Activated CD8-positive, alpha-beta T cell treated with anti-CD3 and anti-CD28 coated beads for 36 hours (primary cell): ENCODE measurements at regions not wholly inside any gene's neighbourhood (a gene's known extent, or its start where the extent isn't known, plus 50 kb on each side); places are given as distances from the start of the nearest gene placed in this dataset.

Experiments
- ATAC-seq: fragments of 200-7000 bp; cut with Tn5 transposase; one replicate; pipeline ENCODE4 v1.10.0; 2021; ENCODE audit warnings: mild to moderate bottlenecking, moderate library complexity
- CTCF ChIA-PET: fragments of 350-600 bp; sonication (Branson Sonifier 250); formaldehyde crosslinking; loops from one replicate; lab custom pipeline; 2021; ENCODE audit warnings: antibody characterized with exemption; lab: Charles Lee
- POLR2A ChIA-PET: fragments of 350-600 bp; sonication (Branson Sonifier 250); formaldehyde crosslinking; loops from one replicate; lab custom pipeline; 2021; ENCODE audit warnings: antibody characterized with exemption; lab: Charles Lee
- DNase-seq: peaks from one replicate; pipeline ENCODE4 v3.0.0-alpha.2; 2020
- H3K27ac Mint-ChIP-seq: one replicate; pipeline ENCODE4 v1.8.0; 2021; ENCODE audit warnings: mild to moderate bottlenecking, mixed read lengths
- H3K27me3 Mint-ChIP-seq: one replicate; pipeline ENCODE4 v1.8.0; 2021; ENCODE audit warnings: mixed read lengths
- H3K36me3 Mint-ChIP-seq: one replicate; pipeline ENCODE4 v1.8.0; 2021; ENCODE audit warnings: low read depth, mixed read lengths
- H3K4me1 Mint-ChIP-seq: one replicate; pipeline ENCODE4 v1.8.0; 2021; ENCODE audit warnings: low read depth, mixed read lengths
- H3K4me3 Mint-ChIP-seq: one replicate; pipeline ENCODE4 v1.8.0; 2021; ENCODE audit warnings: mild to moderate bottlenecking, moderate library complexity, mixed read lengths
- H3K9me3 Mint-ChIP-seq: one replicate; pipeline ENCODE4 v1.8.0; 2021; ENCODE audit warnings: mixed read lengths
- intact Hi-C: fragments of 100-400 bp; cut with micrococcal nuclease; formaldehyde crosslinking; loops from one replicate; pipeline ENCODE4 v1.10.0; 2022
- TF ChIP-seq, protein P1 (sequence below): fragments of 200-600 bp; IDR thresholded peaks from one replicate; pipeline ENCODE4 v1.8.0; 2022; ENCODE audit warnings: antibody characterized with exemption, mild to moderate bottlenecking

DNA sequence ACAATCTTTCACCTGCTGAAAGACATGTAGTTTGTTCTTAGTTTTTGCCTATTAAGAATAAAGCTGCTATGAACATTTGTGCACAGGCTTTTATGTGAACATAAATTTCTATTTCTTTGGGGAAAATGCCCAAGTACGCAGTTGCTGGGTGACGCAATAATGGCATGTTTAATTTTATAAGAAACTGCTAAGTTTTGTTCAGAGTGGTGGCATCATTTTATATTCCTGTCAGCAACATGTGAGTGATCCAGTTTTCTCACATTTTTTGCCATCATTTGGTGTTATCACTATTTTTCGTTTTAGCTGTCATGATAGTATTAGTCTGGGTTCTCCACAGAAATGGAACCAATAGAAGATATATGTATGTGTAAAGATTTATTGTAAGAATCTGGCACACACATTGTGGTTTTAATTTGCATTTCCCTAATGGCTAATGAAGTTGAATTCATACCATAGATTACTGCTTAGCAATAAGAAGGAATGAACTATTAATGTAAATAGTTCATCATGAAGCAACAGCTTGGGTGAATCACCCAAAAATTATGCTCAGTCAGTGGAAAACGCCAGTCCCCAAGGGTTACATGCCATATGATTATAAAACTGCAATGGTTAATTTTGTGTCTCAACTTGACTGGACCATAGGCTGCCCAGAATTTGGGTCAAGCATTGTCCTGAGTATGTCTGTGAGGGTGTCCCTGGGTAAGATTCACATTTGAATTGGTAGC, 358.6 kb downstream of the MSX2 start:
- TF ChIP-seq, protein P1, sequence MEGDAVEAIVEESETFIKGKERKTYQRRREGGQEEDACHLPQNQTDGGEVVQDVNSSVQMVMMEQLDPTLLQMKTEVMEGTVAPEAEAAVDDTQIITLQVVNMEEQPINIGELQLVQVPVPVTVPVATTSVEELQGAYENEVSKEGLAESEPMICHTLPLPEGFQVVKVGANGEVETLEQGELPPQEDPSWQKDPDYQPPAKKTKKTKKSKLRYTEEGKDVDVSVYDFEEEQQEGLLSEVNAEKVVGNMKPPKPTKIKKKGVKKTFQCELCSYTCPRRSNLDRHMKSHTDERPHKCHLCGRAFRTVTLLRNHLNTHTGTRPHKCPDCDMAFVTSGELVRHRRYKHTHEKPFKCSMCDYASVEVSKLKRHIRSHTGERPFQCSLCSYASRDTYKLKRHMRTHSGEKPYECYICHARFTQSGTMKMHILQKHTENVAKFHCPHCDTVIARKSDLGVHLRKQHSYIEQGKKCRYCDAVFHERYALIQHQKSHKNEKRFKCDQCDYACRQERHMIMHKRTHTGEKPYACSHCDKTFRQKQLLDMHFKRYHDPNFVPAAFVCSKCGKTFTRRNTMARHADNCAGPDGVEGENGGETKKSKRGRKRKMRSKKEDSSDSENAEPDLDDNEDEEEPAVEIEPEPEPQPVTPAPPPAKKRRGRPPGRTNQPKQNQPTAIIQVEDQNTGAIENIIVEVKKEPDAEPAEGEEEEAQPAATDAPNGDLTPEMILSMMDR: no peak
- ChIA-PET CTCF (no interaction called here), POLR2A (interaction anchor here (0.7 kb wide), 1 partner anchor 44 kb away, joined by 3 read pairs; no protein-coding TSS in a partner anchor)
- peaks cover 9% of the 10 kb centered on the region for H3K27me3 Mint-ChIP-seq
- no peaks in the 10 kb centered on the region for H3K4me1 Mint-ChIP-seq
- no peaks in the 10 kb centered on the region for H3K36me3 Mint-ChIP-seq
- DNase-seq (no peak), ATAC-seq (no peak)
- no peaks in the 10 kb centered on the region for H3K9me3 Mint-ChIP-seq
- H3K4me3 Mint-ChIP-seq: no peak overlapping the region
- H3K27ac Mint-ChIP-seq: no peak overlapping the region
- intact Hi-C loops: no loop called here

DNA sequence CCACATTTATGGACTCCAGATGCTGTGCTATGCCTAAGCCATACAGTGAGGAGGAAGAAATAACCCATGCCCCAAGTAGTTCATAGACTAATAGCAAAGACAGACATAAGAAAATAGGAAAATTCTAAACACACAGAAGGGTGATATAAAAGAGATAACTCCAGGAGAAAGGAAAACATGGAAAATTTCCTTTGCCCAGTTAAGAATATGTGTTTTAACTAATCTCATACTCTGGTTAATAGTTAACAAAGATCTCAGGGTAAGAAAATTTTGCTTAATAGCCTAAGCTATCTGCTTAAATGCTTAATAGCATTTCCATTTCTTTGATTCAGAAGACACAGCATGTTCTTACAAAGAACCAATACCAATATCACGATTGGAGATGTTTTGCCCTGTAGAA, 358.0 kb downstream of the MSX2 start:
- Mint-ChIP-seq H3K27ac (no peak overlapping the region), H3K9me3 (no peaks in the 10 kb centered on the region), H3K27me3 (peaks cover 9% of the 10 kb centered on the region), H3K4me3 (no peak overlapping the region), H3K36me3 (no peaks in the 10 kb centered on the region), H3K4me1 (no peaks in the 10 kb centered on the region)
- TF ChIP-seq, protein P1: no peak
- ATAC-seq (no peak), DNase-seq (no peak)
- intact Hi-C loops: no loop called here
- ChIA-PET CTCF (no interaction called here), POLR2A (interaction anchor here (0.7 kb wide), 1 partner anchor 45 kb away, joined by 3 read pairs; no protein-coding TSS in a partner anchor)

DNA sequence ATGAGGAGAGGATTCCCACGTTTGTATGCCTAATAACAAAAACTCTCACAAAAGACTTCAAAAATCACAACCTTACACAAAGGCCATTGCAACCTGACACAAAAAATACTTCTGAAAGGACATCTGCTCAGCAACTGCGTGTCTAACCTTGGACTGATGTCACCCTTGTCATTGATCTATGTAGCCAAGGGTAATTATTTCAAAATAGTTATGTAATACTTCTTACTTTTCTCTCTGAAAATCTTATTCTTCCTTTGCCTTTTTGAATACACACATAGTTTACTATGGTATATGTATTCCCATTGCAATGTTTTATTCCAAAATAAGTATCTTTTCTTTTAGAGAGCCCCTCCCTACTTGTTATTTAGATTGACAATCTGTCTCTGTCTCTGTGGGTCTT, 355.3 kb downstream of the MSX2 start:
- H3K36me3 Mint-ChIP-seq: no peaks in the 10 kb centered on the region
- no peak for ATAC-seq
- POLR2A ChIA-PET: no interaction called here
- intact Hi-C loops: no loop called here
- no peaks in the 10 kb centered on the region for H3K4me1 Mint-ChIP-seq
- CTCF ChIA-PET: no interaction called here
- peaks cover 12% of the 10 kb centered on the region for H3K27me3 Mint-ChIP-seq
- no peak overlapping the region for H3K27ac Mint-ChIP-seq
- no peak for DNase-seq
- H3K9me3 Mint-ChIP-seq: no peaks in the 10 kb centered on the region
- no peak overlapping the region for H3K4me3 Mint-ChIP-seq
- TF ChIP-seq, protein P1: no peak

DNA sequence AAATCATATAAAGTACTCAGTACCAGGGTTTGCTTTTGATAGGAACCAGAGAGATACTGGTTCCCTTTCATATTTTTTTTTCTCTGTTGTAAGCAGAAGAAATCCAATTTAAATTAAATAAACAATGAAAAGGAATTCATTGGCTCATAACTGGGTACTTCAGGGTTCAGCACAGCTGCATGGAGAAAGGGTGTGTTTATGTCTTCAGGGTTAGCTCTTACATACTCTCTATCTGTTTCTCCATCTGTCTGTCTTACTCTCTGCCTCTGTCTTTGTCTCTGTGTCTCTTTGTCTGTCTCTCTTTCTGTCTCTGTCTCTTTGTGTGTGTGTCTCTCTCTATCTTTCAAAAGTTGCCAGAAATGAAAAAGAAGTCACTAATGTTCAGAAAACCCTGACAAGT, 345.9 kb downstream of the MSX2 start:
- Mint-ChIP-seq H3K4me1 (no peaks in the 10 kb centered on the region), H3K27ac (no peak overlapping the region), H3K9me3 (no peaks in the 10 kb centered on the region), H3K27me3 (peaks cover 6% of the 10 kb centered on the region), H3K36me3 (no peaks in the 10 kb centered on the region), H3K4me3 (no peak overlapping the region)
- ATAC-seq (no peak), DNase-seq (no peak)
- ChIA-PET POLR2A (no interaction called here), CTCF (no interaction called here)
- intact Hi-C loops: no loop called here
- TF ChIP-seq, protein P1: no peak

DNA sequence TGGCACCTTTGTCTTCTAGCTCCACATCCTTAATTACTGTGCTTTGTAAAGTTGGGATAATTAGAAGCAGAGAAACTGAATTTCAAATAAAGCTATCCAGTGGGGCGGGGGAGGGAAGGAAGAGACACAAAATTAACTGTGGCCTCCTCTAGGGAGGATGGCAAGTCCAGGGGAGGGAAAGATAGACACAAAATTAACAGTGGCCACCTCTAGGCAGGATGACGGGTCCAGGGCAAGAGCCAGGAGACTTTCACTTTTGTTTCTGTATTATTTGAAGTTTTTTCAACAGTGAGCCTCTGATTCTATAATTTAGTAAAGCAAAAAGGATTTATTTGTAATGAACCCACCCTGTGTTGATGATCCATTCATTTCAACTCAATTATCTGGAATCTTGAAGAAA, 335.9 kb downstream of the MSX2 start:
- H3K9me3 Mint-ChIP-seq: no peaks in the 10 kb centered on the region
- no peak overlapping the region for H3K27ac Mint-ChIP-seq
- intact Hi-C loops: no loop called here
- no peak for ATAC-seq
- H3K4me3 Mint-ChIP-seq: peak overlapping the region; percentile 43
- ChIA-PET CTCF (interaction anchor here (1.4 kb wide), 1 partner anchor 474 kb away, joined by 3 read pairs; no protein-coding TSS in a partner anchor), POLR2A (interaction anchor here (0.8 kb wide), 1 partner anchor 8 kb away, joined by 3 read pairs; no protein-coding TSS in a partner anchor)
- no peaks in the 10 kb centered on the region for H3K36me3 Mint-ChIP-seq
- H3K4me1 Mint-ChIP-seq: peaks cover 7% of the 10 kb centered on the region
- H3K27me3 Mint-ChIP-seq: peaks cover 15% of the 10 kb centered on the region
- no peak for DNase-seq
- TF ChIP-seq, protein P1: no peak
